NCI-H187 (cell line): ENCODE measurements at regions not wholly inside any gene's neighbourhood (a gene's known extent, or its start where the extent isn't known, plus 50 kb on each side); places are given as distances from the start of the nearest gene placed in this dataset.
"Not testable (repeated sequence)": the region's sequence is repeated elsewhere in the genome, so short reads cannot be mapped to it uniquely, and the experiment has no call there.

Source experiments
- DNase-seq, 2 experiments: peaks; one replicate each; lab custom pipeline; 2025; lab: John Stamatoyannopoulos, UW

DNA sequence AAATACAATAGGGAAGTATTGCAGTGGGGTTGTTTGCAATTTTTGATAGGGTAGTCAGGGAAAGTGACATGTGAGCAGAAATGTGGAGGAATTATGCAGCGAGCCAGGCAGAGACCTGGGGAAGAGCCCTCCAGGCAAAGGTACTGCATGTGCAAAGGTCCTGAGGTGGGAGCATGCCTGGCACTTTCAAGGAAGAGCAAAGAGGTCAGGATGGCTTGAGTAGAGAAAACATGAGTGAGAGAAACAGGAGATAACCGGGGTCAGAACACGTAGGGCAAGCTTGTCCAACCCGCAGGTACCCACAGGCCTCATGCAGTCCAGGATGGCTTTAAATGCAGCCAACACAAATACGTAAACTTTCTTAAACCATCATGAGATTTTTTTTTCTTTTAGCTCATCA lies 71.0 kb downstream of the COQ2 start:
- DNase-seq, result no peak

DNA sequence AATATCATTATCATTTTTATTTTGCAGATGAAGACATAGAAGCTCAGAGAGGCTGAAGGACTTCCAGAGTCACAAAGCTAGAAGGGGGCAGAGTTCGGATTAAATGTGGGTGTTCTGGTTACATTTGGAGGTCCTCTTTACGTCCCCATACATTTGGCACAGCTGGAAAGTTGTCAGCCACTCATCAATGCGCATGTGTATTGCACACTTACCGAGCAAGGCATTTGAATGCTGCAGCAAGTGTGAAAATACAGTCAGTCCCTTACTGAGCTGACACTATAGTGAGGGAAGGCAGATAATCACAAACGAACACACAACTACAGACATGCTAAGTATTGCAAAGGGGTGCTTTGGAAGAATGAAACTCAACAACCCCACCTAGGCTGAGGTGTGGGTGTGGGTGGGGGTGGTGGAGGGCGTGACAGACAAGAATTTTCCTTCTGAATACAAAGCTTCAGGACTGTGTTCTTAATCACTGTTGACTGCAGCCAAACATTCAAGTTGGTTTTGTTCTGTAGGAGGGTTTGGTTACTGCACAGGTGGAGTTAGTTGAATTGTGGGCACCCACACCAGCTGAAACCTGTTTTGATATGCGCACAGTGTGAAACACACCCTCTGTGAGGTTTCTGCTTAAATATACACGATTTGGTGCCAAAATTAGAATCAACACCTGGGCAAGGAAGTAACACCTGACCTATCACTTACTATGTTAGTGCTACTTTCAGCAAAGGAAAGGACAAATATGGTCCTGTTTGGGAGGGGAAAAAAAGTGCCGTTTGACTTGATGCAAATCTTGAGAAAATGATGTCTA lies 72.4 kb downstream of the COQ2 start:
- no peak for DNase-seq

DNA sequence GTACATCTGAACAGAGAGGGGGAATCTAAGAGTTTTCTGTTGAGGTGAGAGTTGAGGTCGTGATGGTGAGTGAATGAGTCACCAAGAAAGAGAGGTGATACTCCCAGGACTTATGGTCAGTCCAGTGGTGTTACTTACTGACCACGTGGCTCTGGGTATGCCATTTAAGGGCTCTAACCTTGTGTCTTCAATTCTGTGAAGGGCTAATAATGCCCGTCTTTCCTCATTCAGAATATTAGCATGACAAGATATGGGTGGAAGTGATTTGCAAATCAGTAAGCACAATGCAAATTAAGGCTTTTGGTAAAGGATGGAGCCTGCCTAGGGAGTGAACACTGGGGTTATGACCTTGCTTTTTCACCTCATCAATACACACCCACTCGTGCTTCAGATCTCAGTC lies 75.2 kb downstream of the COQ2 start:
- DNase-seq, result no peak

DNA sequence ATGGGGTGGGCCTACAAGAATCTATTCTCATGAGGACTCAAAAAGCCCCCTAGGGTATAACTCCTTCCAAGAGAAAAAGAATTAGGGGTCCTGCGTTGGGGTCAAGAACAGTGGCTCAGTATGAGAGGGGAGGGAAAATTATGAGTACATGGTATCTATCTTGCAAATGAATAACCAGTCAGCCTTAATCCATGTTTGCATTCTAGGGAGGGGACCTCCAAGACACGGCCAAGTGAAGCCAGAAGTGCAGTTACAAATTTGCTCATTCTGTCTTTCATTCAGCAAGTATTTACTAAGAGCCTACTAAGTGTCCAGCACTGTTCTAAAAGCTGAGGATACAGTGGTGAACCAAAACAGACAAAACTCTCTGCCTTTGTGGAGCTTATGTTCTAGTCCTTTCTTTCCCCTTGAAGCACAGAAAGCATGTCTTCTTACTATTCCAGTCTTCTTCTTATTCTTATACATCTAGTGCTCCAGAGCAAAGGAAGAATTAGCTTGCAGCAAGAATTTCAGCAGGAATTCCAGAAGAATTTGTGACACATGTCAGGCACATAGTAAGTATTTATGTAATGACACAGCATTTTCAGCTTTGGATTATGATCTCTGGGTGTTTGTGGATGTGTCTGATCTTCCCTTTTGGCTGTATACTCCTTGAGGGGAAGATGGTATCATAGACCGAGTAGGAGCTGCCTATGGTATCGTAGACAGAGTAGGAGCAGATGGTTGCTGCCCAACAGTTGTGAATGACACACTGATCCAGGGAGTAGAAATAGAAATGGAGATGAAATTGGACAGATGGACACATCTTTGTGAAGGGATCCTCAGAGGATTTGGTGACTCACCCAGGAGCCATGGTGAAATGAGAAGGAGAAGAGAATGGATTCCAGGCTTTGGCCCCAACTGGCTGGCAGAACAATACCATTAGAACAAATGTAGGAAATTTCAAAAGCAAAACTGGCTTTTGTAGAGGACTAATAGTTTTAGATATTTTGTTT lies 75.9 kb downstream of the COQ2 start:
- no peak for DNase-seq

DNA sequence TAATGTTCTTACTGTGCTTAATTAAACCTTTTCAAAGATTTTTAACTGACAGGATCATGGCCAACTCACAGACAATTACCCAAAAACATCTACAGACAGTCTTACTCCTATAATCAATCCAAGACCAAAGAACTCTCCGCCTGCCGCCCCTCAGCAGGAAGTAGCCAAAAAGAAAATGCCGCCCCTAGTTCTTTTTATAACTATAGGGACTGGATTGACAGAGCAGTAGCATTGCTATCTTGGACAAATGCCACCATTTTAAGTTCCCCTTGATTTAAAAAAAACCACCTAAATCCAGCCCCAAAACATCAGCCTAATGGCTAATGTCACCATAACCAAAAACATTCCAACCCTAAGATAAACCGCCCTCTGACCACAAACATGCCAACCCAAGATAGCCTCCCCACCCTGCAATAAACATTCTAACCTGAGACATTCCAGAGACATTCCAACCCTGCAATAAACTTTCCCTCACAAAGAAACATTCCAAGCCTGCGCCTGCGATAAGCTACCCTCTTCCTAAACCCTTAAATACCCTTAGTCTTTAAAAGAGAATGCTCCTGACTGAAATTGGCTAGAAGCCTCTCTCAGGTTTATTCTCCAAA lies 77.0 kb downstream of the COQ2 start:
- DNase-seq, result no peak

DNA sequence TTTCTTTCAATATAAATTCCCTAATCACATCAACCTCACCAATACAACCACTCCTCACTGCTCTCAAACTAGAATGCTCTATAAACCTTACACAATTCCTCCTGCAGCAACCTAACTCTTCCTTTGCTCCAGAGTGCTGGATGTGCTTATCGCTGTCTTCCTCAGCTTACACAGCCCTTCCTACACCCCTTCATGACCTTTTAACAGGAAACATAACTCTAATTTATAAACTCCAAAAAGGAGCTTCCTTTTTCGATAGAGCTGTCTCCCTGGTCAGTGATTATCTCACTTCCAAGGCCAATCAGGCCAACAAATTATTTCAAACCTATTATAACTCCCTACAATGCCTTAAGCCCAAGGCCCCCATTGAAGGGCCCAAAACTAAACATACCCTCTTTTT lies 78.8 kb downstream of the COQ2 start:
- no peak for DNase-seq

DNA sequence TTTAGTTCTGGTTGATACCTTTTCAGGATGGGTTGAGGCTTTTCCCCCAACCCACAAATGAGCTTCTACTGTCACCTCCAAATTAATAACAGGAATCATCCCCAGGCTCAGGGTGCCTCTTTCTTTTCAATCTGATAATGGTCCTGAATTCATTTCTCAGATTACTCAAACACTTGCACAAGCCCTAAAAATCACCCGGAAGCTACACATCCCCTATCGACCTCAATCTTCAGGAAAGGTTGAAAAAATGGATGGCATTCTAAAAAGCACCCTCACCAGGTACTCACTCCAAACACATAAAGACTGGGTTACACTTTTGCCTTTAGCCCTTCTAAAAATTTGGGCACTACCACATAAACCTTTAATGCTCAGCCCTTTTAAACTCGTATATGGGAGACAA lies 79.9 kb downstream of the COQ2 start:
- no peak for DNase-seq

DNA sequence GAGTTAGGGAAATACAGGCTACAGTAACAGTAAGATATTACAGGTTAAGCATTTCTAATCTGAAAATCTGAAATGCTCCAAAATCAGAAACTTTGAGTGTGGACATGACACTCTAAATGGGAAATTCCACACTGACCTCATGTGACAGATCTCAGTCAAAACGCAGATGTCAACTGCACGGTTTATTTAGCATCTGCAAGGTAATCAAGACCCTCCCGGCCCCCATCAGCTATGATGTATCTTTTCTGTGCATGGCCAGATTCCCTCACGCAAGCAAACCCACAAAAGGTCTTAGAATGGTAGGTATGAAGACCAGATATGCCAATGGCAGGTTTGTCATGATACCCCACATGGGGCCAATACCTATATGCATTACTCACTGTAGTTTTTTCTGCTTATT lies 82.8 kb downstream of the COQ2 start:
- DNase-seq, result no peak

DNA sequence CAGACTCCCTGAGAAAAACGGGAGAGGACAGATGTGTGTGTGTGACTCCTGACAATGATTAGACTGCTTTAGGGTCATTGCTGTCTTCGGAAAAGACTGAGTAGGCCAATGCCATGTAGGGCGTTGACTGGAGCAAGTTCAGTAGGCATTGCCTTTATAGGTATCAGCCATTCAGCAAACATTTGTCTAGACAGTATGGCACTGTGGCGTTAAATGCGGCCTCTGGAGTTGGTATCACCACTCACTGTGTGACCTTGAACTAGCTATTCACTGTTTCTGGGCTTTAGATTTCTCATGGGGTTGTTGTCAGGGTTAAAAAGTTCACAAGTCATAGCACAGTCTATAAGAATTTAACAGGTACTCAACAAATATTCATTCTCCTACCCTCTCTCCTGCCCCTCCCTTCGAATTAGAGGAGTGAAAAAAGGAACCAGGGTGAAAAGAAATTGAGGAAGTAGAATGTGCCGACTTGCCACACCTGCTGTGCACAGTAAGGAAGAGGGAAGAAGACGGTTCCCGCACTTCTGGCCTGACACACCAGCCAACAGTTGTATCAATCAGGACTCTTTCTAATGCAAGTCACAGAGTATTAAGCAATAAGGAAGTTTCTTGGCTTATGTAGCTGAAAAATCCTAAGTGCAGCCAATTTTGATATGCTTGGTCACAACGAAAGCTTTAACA lies 83.2 kb upstream of the PLAC8 start:
- DNase-seq, result no peak

DNA sequence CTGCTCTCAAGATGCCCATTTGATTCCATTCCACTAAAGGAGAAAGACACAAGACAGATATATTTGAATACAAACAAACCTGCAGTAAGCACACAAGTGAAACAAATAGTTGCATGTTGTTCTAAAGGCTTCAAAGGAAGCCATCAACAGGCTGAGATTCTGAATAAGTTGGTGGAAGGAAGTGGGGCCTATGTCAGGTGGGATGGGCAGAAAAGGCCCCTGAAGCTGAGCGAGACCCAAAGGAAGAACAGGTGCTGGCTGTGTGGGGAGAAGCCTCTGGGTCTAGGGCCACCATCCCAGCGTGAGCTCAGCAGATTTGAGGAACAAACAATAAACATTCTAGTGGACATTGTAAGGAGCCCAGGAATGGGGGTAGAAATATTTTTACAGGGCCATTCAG lies 82.4 kb upstream of the PLAC8 start:
- DNase-seq, result no peak

DNA sequence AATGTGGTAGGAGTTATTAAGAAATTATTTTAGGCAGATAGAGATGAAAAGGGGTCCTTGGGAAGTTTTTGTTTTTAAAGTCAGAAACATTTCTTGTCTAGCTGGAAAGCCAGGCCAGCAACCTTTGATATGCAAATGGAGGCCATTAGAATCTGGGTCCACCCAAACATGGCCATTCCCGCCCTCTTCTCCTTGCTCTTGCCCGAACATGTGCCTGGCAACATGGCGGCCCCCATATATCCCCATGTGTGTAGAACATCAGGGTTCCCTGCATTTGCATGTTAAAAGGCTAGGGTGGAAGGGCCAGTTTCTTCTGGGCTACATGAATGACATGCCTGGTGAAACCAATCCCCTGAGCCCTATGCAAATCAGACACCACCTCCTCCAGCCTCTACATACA lies 80.7 kb upstream of the PLAC8 start:
- DNase-seq, result no peak

DNA sequence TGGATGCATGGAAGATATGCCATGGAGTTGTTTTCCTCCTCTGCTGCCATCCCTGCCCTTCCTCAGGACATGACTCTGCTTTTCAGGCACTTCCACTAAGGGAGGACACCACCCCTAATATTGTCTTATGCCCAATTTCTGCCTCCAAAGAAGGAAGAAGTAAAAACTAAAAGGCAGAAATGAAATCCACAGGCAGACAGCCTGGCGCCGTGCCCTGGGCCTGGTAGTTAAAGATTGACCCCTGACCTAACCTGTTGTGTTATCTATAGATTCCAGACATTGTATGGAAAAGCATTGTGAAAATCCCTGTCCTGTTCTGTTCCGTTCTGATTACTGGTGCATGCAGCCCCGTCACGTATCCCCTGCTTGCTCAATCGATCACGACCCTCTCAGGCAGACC lies 80.1 kb upstream of the PLAC8 start:
- DNase-seq, result not testable (repeated sequence)

DNA sequence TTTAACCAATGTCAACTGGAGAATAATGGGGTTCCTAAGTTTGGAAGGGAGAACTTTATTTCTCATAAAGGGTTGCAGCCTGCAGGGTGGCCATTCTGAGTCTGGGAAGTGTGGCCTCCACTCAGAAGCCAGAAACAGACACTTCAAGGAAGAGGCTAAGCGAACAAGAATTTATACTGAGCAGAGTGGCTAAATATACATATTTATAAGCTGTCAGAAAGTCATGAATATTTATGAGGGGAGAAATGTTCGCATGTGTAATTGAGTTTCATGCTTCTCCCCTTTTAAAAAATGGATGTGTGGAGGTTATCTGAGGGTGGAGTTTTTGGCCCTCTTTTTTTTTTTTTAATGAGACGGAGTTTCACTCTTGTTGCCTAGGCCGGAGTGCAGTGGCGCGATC lies 78.1 kb upstream of the PLAC8 start:
- DNase-seq, result no peak

DNA sequence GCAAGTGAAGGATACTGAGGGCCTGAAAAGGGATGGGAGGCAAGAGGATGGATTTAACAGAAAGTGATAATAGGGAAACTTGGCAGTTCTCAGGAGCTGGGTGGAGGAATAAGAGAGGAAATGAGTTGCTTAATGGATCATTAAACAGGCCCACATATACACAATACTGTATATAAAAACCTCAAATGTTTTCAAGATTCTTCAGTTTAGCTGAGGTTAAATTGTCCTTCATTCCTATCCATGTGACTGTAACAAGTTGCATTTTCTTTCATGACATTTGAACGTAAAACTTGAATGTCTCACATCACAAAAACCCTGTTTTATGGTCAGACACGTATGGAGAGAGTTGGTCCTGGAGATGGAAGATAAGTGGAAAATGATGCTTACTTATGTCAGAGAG lies 76.5 kb upstream of the PLAC8 start:
- no peak for DNase-seq

DNA sequence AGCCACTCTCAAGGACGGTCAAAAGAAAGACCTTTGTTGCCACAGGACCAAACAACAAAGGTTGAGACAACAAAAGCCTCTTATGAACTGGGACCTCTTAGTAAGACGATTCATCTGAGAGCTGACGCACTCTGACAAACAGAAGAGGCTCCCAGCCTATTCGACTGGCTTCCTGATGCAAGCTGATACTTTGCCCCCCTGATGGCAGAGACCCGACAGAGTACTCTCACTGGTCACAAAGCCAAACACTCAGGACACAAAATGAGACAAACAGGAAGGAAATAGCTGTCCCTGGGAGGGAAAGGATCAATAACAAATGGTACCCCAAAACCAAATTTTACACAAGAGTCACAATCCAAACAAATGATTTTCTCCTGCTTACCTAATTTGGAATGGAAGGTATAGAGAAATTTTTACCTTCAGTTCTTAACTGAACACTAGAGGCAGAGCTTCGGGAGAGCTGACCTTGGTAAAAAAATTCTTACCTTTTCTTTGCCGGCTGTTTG lies 75.2 kb upstream of the PLAC8 start:
- DNase-seq, result peak in 1 of 2 experiments; percentile 21

DNA sequence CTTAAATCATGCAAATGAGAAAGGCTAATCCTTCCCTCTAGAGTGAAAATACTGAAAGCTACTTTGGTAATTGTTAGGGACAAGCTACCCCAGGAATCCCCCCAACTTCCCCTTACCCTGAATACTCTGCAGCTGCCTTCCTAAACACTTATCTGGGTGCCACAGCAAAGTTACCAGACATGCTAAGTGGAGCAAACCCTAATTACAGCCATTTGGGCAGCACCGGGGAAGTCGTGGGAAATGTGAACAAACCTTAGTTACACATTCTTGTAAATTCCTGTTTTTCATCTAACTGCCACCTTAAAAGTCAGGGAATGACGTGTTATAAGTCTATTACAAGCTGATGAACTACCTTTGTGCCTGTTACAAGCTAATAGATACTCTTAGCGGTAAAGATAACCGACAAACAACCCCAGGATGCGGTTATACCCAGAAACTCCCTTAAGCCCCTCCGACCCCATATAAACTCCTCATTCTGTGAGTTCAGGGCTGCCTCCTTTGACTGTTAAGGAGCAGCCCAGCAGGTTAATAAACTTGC lies 66.0 kb upstream of the PLAC8 start:
- no peak for DNase-seq

DNA sequence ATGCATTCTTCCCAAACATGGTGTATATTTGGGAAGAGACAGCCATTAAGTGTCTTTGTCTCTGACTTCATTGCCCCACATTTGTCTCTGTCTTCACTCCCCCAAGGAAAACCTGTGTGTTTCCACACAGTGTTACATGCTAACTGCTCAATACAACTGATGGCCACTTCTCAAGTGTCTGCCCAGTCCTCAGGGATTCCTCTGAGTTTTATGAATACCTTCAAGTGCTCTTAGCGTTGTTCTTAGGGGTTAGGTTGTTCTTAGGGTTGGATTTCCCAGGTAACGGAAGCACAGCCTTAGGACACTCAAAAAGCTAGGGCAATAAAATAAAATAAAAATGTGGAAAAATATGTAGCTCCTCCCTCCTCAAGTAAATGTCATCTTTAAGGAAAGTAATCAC lies 64.7 kb upstream of the PLAC8 start:
- DNase-seq, result peak; percentile 20 to 47

DNA sequence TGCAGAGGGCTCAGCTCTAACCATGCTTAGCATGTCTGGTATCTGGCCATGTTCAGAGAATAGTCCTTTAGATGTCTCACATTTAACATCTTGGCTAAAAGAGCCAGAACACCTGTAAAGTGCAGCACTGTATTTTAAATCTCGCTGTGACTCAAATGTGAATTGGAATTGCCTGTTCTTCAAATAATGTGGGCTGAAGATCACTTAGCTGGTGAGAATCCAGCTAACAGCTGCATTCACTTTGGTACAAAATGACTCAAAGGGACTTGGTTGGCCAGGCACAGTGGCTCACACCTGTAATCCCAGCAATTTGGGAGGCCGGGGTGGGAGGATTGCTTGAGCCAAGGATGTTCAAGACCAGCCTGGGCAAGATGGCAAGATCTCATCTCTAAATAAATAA lies 63.5 kb upstream of the PLAC8 start:
- DNase-seq, result no peak

DNA sequence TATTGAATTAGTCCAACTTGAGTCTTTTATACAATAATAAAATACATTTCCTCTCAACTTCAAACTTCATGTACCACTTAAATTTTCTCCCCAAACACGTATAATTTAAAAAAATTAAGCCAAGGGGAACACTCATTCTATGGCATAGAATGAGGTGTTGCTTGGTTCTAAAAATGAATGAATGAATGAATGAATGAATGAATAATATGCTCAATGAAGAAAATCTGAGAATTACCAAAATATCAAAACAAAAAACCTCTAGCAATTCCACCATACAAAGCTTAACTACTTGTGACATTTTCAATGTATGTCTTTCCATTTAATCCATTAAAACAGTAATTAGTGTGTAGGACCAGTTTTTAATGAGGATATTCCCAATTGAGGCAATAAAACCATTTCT lies 62.7 kb upstream of the PLAC8 start:
- DNase-seq, result no peak

DNA sequence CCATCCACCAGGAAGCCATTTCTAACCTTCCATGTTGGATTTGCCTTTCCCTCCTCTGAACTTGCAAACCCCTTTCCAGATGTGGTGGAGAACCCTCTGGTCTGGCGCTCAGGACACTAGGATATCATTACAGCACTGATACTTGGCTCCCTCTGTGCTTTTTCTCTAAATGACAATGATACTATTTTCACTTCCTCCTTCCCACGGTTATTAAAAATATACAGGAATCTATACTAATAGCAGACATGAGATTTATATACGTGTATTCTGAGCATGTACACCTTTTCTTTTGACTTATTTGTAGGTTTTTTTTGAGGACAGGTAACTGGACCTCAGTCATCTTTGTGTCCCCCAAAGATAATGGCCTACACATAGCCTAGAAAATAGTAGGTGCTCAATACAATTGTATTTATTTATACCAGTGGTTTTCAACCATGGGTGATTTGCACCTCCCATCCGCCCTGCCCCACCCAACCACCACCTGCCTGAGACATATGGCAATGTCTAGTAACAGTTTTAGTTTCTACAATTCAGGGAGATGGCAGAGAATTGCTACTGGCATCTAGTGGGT lies 60.4 kb upstream of the PLAC8 start:
- DNase-seq, result no peak

DNA sequence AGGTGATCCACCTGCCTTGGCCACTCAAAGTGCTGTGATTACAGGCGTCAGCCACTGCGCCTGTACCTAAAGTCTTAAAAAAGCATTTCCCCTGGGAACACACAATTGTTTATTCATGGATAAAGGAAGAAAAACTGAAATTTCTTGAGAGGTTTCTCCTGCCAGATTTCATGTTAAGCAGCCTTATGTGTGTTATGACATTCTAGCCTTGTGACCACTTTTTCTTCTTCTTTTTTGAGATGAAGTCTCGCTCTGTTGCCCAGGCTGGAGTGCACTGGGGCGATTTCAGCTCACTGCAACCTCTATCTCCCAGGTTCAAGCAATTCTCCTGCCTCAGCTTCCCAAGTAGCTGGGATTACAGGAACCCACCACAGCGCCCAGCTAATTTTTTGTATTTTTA lies 57.8 kb upstream of the PLAC8 start:
- DNase-seq, result no peak
